DOHH2 (cell line): ENCODE measurements at regions not wholly inside any gene's neighbourhood (a gene's known extent, or its start where the extent isn't known, plus 50 kb on each side); places are given as distances from the start of the nearest gene placed in this dataset.
"Not testable (repeated sequence)": the region's sequence is repeated elsewhere in the genome, so short reads cannot be mapped to it uniquely, and the experiment has no call there.

Experiments used
- EZH2phosphoT487 ChIP-seq: fragments of 200-600 bp; sonication (generic); IDR thresholded peaks from 2 replicates; pipeline ENCODE4 v1.6.1; 2017; ENCODE audit warnings: borderline replicate concordance, mild to moderate bottlenecking, antibody characterized with exemption, low read length, moderate library complexity, mixed read lengths
- TF ChIP-seq, protein P1 (sequence below): fragments of 200-600 bp; sonication (generic); IDR thresholded peaks from one replicate; pipeline ENCODE4 v1.5.1; 2014; ENCODE audit warnings: antibody characterized with exemption, mild to moderate bottlenecking, low read depth, low read length; ENCODE audit not compliant: poor library complexity, severe bottlenecking

GRCh38 chr13:18698332-18698731 is 483.3 kb downstream of the TUBA3C start:
- TF ChIP-seq, protein P1, sequence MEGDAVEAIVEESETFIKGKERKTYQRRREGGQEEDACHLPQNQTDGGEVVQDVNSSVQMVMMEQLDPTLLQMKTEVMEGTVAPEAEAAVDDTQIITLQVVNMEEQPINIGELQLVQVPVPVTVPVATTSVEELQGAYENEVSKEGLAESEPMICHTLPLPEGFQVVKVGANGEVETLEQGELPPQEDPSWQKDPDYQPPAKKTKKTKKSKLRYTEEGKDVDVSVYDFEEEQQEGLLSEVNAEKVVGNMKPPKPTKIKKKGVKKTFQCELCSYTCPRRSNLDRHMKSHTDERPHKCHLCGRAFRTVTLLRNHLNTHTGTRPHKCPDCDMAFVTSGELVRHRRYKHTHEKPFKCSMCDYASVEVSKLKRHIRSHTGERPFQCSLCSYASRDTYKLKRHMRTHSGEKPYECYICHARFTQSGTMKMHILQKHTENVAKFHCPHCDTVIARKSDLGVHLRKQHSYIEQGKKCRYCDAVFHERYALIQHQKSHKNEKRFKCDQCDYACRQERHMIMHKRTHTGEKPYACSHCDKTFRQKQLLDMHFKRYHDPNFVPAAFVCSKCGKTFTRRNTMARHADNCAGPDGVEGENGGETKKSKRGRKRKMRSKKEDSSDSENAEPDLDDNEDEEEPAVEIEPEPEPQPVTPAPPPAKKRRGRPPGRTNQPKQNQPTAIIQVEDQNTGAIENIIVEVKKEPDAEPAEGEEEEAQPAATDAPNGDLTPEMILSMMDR: not testable (repeated sequence)
- not testable (repeated sequence) for TF ChIP-seq EZH2phosphoT487
